K562 (cell line): ENCODE measurements at regions not wholly inside any gene's neighbourhood (a gene's known extent, or its start where the extent isn't known, plus 50 kb on each side); places are given as distances from the start of the nearest gene placed in this dataset.

Experiments used
- ATAC-seq: fragments of 200-7000 bp; cut with Tn5 transposase; 3 replicates; pipeline ENCODE4 v1.9.1; 2020; ENCODE audit warnings: moderate library complexity
- BruUV-seq: library from RNA; stranded (reverse); fragments of 400-500 nt; replicated peaks from 2 replicates; lab custom pipeline; 2021; lab: Mats Ljungman, UMichigan
- CTCF ChIA-PET: fragments of 300-600 bp; formaldehyde crosslinking; extraction: SDS; loops from one replicate; lab custom pipeline; 2021; ENCODE audit warnings: low intra/inter-chr PET ratio; lab: Yijun Ruan, JAX
- POLR2A ChIA-PET: fragments of 300-600, 350-650 bp; sonication (Branson Sonifier 250); formaldehyde crosslinking; extraction: SDS; loops from one replicate; lab custom pipeline; 2021; ENCODE audit warnings: antibody characterized with exemption, inconsistent platforms; lab: Yijun Ruan, JAX
- DNase-seq, 4 experiments: peaks; one replicate each; pipeline versions ENCODE4 v3.0.0 to v3.0.0-alpha.2; 2011 to 2018; ENCODE audit warnings: low spot score in 3 of 4, mixed read lengths in 3 of 4; ENCODE audit errors: extremely low read depth in 1 of 4
- FAIRE-seq: peaks from 2 replicates; lab custom pipeline; 2011; peaks lifted over from hg19 to GRCh38; lab: Jason Lieb, UNC
- H2AFZ ChIP-seq: 2 replicates; pipeline ENCODE4 v1.6.0; 2011; ENCODE audit warnings: low read depth, low read length, control low read depth, inconsistent platforms
- H3K27ac ChIP-seq: fragments of 200-600 bp; 3 replicates; pipeline ENCODE4 v1.8.0; 2011; ENCODE audit warnings: low read depth, mild to moderate bottlenecking, control low read depth, inconsistent platforms, low read length, moderate library complexity, mixed read lengths; ENCODE audit errors: extremely low read depth
- H3K27me3 ChIP-seq, 2 experiments: fragments of 300-600 bp in 1 of 2; 2 replicates in 1 of 2; 3 replicates in 1 of 2; pipeline versions ENCODE4 v1.6.0 to v1.8.0; 2011; ENCODE audit warnings: inconsistent platforms in 2 of 2, low read length in 2 of 2, mild to moderate bottlenecking in 1 of 2, mixed read lengths in 1 of 2, moderate library complexity in 1 of 2; ENCODE audit not compliant: control insufficient read depth in 2 of 2, insufficient read depth in 2 of 2
- H3K36me3 ChIP-seq: fragments of 300-600 bp; 3 replicates; pipeline ENCODE4 v1.8.0; 2011; ENCODE audit warnings: mild to moderate bottlenecking, low read length, inconsistent platforms; ENCODE audit not compliant: control insufficient read depth, insufficient read depth
- H3K4me1 ChIP-seq, 2 experiments: fragments of 200-600 bp in 1 of 2; replicated peaks in 1 of 2; 2 replicates in 1 of 2; 3 replicates in 1 of 2; pipeline versions ENCODE4 v1.5.1 to v1.8.0; 2011; ENCODE audit warnings: inconsistent platforms in 2 of 2, low read length in 2 of 2, mild to moderate bottlenecking in 1 of 2, mixed read lengths in 1 of 2, moderate library complexity in 1 of 2; ENCODE audit not compliant: control insufficient read depth in 2 of 2, insufficient read depth in 2 of 2
- H3K4me2 ChIP-seq: 2 replicates; pipeline ENCODE4 v1.6.1; 2011; ENCODE audit warnings: low read length, control low read depth, inconsistent platforms, mixed read lengths; ENCODE audit not compliant: insufficient read depth
- H3K4me3 ChIP-seq: fragments of 200-600 bp; sonication (generic), shearing (Covaris generic); 2 replicates; pipeline ENCODE4 v1.5.1; 2016; ENCODE audit warnings: control low read depth, inconsistent platforms
- H3K79me2 ChIP-seq: fragments of 200-600 bp; 3 replicates; pipeline ENCODE4 v1.8.0; 2011; ENCODE audit warnings: low read length, inconsistent platforms; ENCODE audit not compliant: control insufficient read depth, insufficient read depth
- H3K9ac ChIP-seq, 2 experiments: 2 replicates each; pipeline versions ENCODE4 v1.6.0 to v1.6.1; 2011; ENCODE audit warnings: low read depth in 2 of 2, low read length in 2 of 2, control low read depth in 1 of 2, inconsistent platforms in 1 of 2, mild to moderate bottlenecking in 1 of 2, mixed read lengths in 1 of 2; ENCODE audit not compliant: insufficient read depth in 1 of 2
- H3K9me1 ChIP-seq: one replicate; pipeline ENCODE4 v1.6.0; 2011; ENCODE audit warnings: inconsistent platforms, mild to moderate bottlenecking, low read length, moderate library complexity; ENCODE audit not compliant: control insufficient read depth, insufficient read depth
- H3K9me3 ChIP-seq: replicated peaks from 2 replicates; pipeline ENCODE4 v1.5.1; 2011; ENCODE audit warnings: low read depth, low read length, inconsistent platforms; ENCODE audit not compliant: control insufficient read depth, insufficient read depth
- H4K20me1 ChIP-seq: replicated peaks from 2 replicates; pipeline ENCODE4 v1.6.1; 2011; ENCODE audit warnings: low read length, inconsistent platforms, mixed read lengths; ENCODE audit not compliant: control insufficient read depth, insufficient read depth
- ARHGAP35 ChIP-seq: fragments of 450-650 bp; IDR thresholded peaks from 2 replicates; pipeline ENCODE4 v1.6.1; 2018; ENCODE audit not compliant: partially characterized antibody
- CAMTA2 ChIP-seq: fragments of 250-450 bp; sonication (Bioruptor Pico); conservative IDR thresholded peaks from 2 replicates; pipeline ENCODE4 v1.5.1; 2022
- ILK ChIP-seq: fragments of 450-650 bp; IDR thresholded peaks from 2 replicates; pipeline ENCODE4 v1.6.1; 2016; ENCODE audit warnings: missing genetic modification characterization, low read depth, mild to moderate bottlenecking, missing compliant biosample characterization, moderate library complexity, borderline replicate concordance
- NFYB ChIP-seq: IDR thresholded peaks from 2 replicates; pipeline ENCODE4 v1.6.1; 2011; ENCODE audit warnings: mild to moderate bottlenecking, moderate library complexity; ENCODE audit not compliant: insufficient read length; ENCODE audit errors: extremely low read depth
- PTBP1 ChIP-seq: fragments of 200-400 bp; formaldehyde crosslinking; IDR thresholded peaks from 2 replicates; pipeline ENCODE4 v1.6.1; 2017; ENCODE audit warnings: low read depth, low read length
- XRCC3 ChIP-seq: fragments of 450-650 bp; IDR thresholded peaks from 2 replicates; pipeline ENCODE4 v1.6.1; 2017; ENCODE audit warnings: mild to moderate bottlenecking, moderate library complexity
- ZNF41 ChIP-seq: fragments of 250-450 bp; sonication (Bioruptor Pico); conservative IDR thresholded peaks from 2 replicates; pipeline ENCODE4 v1.4.0; 2020; ENCODE audit warnings: mild to moderate bottlenecking
- WGBS: fragments of 100-300 bp; shearing (Covaris generic); methylation state at CpG from one replicate; pipeline ENCODE4 v1.1.6; 2016; ENCODE audit warnings: low coverage, mixed read lengths; ENCODE audit not compliant: insufficient coverage; ENCODE audit errors: missing lambda C conversion rate; 5-methylcytosine and 5-hydroxymethylcytosine counted together
- in situ Hi-C: fragments of 300-500 bp; cut with MboI; formaldehyde crosslinking; loops from 4 replicates; pipeline ENCODE4 v1.15.0; 2018; ENCODE audit warnings: inconsistent platforms, mixed read lengths
- intact Hi-C: fragments of 100-400 bp; cut with micrococcal nuclease; formaldehyde crosslinking; loops from 2 replicates; pipeline ENCODE4 v1.14.2; 2022
- TF ChIP-seq, protein P1 (sequence below): fragments of 450-650 bp; IDR thresholded peaks from 2 replicates; pipeline ENCODE4 v1.6.1; 2016; ENCODE audit warnings: borderline replicate concordance
- TF ChIP-seq, protein P2 (sequence below): sonication (generic); formaldehyde crosslinking; IDR thresholded peaks from 2 replicates; pipeline ENCODE4 v1.8.1; 2023; ENCODE audit warnings: missing genetic modification reagents, mild to moderate bottlenecking, borderline replicate concordance

DNA sequence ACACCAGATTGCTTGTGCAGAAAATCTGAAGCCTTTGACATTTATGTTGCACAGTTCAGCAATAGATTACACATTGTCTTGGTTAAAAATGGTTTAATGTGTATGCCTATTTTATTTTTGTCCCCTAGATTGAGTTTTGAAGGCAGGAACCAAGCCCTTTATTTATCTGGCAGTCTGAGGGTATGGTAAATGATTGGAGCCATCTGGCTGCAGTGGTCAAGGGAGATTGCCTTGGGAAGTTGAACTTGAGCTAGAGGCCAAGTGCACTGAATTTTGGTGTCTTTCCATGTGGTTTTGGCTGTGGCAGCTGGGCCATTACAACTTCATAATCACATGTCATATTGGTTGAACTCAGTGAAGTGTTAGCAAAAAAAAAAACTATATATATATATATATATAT is 248.7 kb upstream of the C2CD4B start:
- in situ Hi-C loops (no loop called here), intact Hi-C loops (no loop called here)
- ATAC-seq, result no peak
- POLR2A ChIA-PET, result interaction anchor here (0.5 kb wide), 1 partner anchor 926 kb away, joined by 3 read pairs; no protein-coding TSS in a partner anchor
- no peak overlapping the region for H3K27ac ChIP-seq
- no peak for FAIRE-seq
- H3K36me3 ChIP-seq, result no peaks in the 10 kb centered on the region
- no peaks in the 10 kb centered on the region for H3K9me1 ChIP-seq
- CTCF ChIA-PET, result no interaction called here
- no peak for DNase-seq
- no peak overlapping the region for H3K4me2 ChIP-seq
- no peaks in the 10 kb centered on the region for H3K79me2 ChIP-seq
- no peak overlapping the region for H3K9ac ChIP-seq
- BruUV-seq, result no TSS peak
- H3K4me3 ChIP-seq, result no peak overlapping the region
- H3K27me3 ChIP-seq, result peaks cover 8 to 21% of the 10 kb centered on the region in 2 experiments; a peak in 4 of 5 replicates
- no peak overlapping the region for H2AFZ ChIP-seq
- no peaks in the 10 kb centered on the region for H3K4me1 ChIP-seq
- no peaks in the 10 kb centered on the region for H3K9me3 ChIP-seq
- TF ChIP-seq NFYB (no peak), PTBP1 (no peak), ILK (no peak)
- H4K20me1 ChIP-seq, result no peaks in the 10 kb centered on the region

DNA sequence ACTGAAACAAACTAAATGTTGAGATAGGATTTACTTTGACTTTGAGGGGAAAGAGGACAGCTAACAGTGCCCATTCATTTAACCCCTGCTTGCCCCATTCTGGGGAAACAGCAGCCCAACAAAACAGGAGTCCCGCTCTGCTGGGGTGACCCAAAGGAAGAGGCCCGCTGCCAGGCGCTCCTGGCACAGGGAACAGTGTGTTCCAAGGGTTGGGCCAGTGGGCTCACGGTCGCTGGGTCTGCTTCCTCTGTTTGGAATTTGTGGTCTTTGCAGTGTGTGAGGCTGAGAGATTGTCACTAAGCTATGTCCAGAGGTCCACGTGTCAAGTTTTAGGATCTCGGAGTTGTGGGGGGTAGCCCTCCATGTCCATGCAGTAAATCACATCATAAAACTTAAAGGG is 250.4 kb upstream of the C2CD4B start:
- H3K9me1 ChIP-seq, result no peaks in the 10 kb centered on the region
- TF ChIP-seq ARHGAP35 (no peak), XRCC3 (no peak), ZNF41 (no peak), CAMTA2 (CRISPR knock-in tag) (no peak)
- TF ChIP-seq, protein P1, sequence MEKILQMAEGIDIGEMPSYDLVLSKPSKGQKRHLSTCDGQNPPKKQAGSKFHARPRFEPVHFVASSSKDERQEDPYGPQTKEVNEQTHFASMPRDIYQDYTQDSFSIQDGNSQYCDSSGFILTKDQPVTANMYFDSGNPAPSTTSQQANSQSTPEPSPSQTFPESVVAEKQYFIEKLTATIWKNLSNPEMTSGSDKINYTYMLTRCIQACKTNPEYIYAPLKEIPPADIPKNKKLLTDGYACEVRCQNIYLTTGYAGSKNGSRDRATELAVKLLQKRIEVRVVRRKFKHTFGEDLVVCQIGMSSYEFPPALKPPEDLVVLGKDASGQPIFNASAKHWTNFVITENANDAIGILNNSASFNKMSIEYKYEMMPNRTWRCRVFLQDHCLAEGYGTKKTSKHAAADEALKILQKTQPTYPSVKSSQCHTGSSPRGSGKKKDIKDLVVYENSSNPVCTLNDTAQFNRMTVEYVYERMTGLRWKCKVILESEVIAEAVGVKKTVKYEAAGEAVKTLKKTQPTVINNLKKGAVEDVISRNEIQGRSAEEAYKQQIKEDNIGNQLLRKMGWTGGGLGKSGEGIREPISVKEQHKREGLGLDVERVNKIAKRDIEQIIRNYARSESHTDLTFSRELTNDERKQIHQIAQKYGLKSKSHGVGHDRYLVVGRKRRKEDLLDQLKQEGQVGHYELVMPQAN, result no peak
- TF ChIP-seq, protein P2, sequence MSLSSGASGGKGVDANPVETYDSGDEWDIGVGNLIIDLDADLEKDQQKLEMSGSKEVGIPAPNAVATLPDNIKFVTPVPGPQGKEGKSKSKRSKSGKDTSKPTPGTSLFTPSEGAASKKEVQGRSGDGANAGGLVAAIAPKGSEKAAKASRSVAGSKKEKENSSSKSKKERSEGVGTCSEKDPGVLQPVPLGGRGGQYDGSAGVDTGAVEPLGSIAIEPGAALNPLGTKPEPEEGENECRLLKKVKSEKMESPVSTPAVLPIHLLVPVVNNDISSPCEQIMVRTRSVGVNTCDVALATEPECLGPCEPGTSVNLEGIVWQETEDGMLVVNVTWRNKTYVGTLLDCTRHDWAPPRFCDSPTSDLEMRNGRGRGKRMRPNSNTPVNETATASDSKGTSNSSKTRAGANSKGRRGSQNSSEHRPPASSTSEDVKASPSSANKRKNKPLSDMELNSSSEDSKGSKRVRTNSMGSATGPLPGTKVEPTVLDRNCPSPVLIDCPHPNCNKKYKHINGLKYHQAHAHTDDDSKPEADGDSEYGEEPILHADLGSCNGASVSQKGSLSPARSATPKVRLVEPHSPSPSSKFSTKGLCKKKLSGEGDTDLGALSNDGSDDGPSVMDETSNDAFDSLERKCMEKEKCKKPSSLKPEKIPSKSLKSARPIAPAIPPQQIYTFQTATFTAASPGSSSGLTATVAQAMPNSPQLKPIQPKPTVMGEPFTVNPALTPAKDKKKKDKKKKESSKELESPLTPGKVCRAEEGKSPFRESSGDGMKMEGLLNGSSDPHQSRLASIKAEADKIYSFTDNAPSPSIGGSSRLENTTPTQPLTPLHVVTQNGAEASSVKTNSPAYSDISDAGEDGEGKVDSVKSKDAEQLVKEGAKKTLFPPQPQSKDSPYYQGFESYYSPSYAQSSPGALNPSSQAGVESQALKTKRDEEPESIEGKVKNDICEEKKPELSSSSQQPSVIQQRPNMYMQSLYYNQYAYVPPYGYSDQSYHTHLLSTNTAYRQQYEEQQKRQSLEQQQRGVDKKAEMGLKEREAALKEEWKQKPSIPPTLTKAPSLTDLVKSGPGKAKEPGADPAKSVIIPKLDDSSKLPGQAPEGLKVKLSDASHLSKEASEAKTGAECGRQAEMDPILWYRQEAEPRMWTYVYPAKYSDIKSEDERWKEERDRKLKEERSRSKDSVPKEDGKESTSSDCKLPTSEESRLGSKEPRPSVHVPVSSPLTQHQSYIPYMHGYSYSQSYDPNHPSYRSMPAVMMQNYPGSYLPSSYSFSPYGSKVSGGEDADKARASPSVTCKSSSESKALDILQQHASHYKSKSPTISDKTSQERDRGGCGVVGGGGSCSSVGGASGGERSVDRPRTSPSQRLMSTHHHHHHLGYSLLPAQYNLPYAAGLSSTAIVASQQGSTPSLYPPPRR (CRISPR knock-in tag), result no peak

More for the DNA sequence above, 250.4 kb upstream of the C2CD4B start:
- H3K4me3 ChIP-seq, result no peak overlapping the region
- DNase-seq (no peak), FAIRE-seq (no peak), ATAC-seq (no peak)
- peaks cover 8 to 20% of the 10 kb centered on the region in 2 experiments; a peak in 4 of 5 replicates for H3K27me3 ChIP-seq
- no peaks in the 10 kb centered on the region for H4K20me1 ChIP-seq
- H3K36me3 ChIP-seq, result no peaks in the 10 kb centered on the region
- ChIA-PET CTCF (no interaction called here), POLR2A (interaction anchor here (1.8 kb wide), 1 partner anchor 11 kb away, joined by 10 read pairs; no protein-coding TSS in a partner anchor)
- H2AFZ ChIP-seq, result no peak overlapping the region
- no TSS peak for BruUV-seq
- in situ Hi-C loops, result no loop called here
- H3K9ac ChIP-seq, result no peak overlapping the region
- no peaks in the 10 kb centered on the region for H3K9me3 ChIP-seq
- H3K4me2 ChIP-seq, result no peak overlapping the region
- no peaks in the 10 kb centered on the region for H3K79me2 ChIP-seq
- 0% methylated on average over 7 of the region's 7 CpGs for WGBS
- no peak overlapping the region for H3K27ac ChIP-seq
- intact Hi-C loops, result no loop called here
- no peaks in the 10 kb centered on the region for H3K4me1 ChIP-seq
